Endothelial cell (in vitro differentiated cells): ENCODE measurements at regions not wholly inside any gene's neighbourhood (a gene's known extent, or its start where the extent isn't known, plus 50 kb on each side); places are given as distances from the start of the nearest gene placed in this dataset.
"Not testable (repeated sequence)": the region's sequence is repeated elsewhere in the genome, so short reads cannot be mapped to it uniquely, and the experiment has no call there.

Experiments
- DNase-seq: peaks from one replicate; pipeline ENCODE4 v3.0.0; 2021; ENCODE audit warnings: low spot score
- H3K27ac Mint-ChIP-seq: one replicate; pipeline ENCODE4 v1.8.0; 2021; ENCODE audit warnings: mixed read lengths, inconsistent platforms; ENCODE audit not compliant: unreplicated experiment
- H3K27me3 Mint-ChIP-seq: one replicate; pipeline ENCODE4 v1.8.0; 2021; ENCODE audit warnings: mild to moderate bottlenecking, moderate library complexity, mixed read lengths, inconsistent platforms; ENCODE audit not compliant: unreplicated experiment
- H3K36me3 Mint-ChIP-seq: one replicate; pipeline ENCODE4 v1.8.0; 2021; ENCODE audit warnings: mild to moderate bottlenecking, low read depth, mixed read lengths, inconsistent platforms; ENCODE audit not compliant: unreplicated experiment
- H3K4me1 Mint-ChIP-seq: one replicate; pipeline ENCODE4 v1.8.0; 2021; ENCODE audit warnings: mild to moderate bottlenecking, mixed read lengths, inconsistent platforms; ENCODE audit not compliant: unreplicated experiment
- H3K4me3 Mint-ChIP-seq: one replicate; pipeline ENCODE4 v1.8.0; 2021; ENCODE audit warnings: mild to moderate bottlenecking, mixed read lengths, inconsistent platforms; ENCODE audit not compliant: unreplicated experiment
- H3K9me3 Mint-ChIP-seq: one replicate; pipeline ENCODE4 v1.8.0; 2021; ENCODE audit warnings: mixed read lengths, inconsistent platforms; ENCODE audit not compliant: unreplicated experiment
- TF ChIP-seq, protein P1 (sequence below): fragments of 200-600 bp; sonication (generic); IDR thresholded peaks from one replicate; pipeline ENCODE4 v1.5.0; 2021; ENCODE audit warnings: antibody characterized with exemption; ENCODE audit not compliant: unreplicated experiment

- no peaks in the 10 kb centered on the region for H3K4me1 Mint-ChIP-seq
- H3K4me3 Mint-ChIP-seq: no peak overlapping the region
- H3K27ac Mint-ChIP-seq: no peak overlapping the region
- no peaks in the 10 kb centered on the region for H3K27me3 Mint-ChIP-seq
- H3K36me3 Mint-ChIP-seq: no peaks in the 10 kb centered on the region
- TF ChIP-seq, protein P1, sequence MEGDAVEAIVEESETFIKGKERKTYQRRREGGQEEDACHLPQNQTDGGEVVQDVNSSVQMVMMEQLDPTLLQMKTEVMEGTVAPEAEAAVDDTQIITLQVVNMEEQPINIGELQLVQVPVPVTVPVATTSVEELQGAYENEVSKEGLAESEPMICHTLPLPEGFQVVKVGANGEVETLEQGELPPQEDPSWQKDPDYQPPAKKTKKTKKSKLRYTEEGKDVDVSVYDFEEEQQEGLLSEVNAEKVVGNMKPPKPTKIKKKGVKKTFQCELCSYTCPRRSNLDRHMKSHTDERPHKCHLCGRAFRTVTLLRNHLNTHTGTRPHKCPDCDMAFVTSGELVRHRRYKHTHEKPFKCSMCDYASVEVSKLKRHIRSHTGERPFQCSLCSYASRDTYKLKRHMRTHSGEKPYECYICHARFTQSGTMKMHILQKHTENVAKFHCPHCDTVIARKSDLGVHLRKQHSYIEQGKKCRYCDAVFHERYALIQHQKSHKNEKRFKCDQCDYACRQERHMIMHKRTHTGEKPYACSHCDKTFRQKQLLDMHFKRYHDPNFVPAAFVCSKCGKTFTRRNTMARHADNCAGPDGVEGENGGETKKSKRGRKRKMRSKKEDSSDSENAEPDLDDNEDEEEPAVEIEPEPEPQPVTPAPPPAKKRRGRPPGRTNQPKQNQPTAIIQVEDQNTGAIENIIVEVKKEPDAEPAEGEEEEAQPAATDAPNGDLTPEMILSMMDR: no peak
- no peaks in the 10 kb centered on the region for H3K9me3 Mint-ChIP-seq
- no peak for DNase-seq
These were observed 1130.3 kb upstream of the CITED2 start for GRCh38 chr6:140504776-140505175.

DNA sequence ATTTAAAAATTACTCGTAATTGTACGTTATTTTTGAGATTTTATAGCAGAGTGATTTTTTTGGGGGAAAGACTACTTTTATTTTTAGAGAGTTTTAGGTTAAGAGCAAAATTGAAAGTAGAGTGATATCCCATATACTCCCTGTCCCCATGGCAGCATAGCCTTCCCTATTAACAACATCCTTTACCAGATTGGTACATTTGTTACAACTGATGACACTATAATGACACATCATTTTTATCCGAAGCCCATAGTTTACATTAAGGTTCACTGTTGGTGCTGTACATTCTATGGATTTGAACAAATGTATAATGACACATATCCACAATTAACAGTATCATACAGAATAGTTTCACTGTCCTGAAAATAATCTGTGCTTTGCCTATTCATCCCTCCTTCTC is 1126.4 kb upstream of the CITED2 start:
- Mint-ChIP-seq H3K4me3 (no peak overlapping the region), H3K27ac (no peak overlapping the region), H3K4me1 (no peaks in the 10 kb centered on the region), H3K27me3 (no peaks in the 10 kb centered on the region), H3K36me3 (no peaks in the 10 kb centered on the region), H3K9me3 (no peaks in the 10 kb centered on the region)
- TF ChIP-seq, protein P1: no peak
- no peak for DNase-seq

- Mint-ChIP-seq H3K27ac (no peak overlapping the region), H3K27me3 (no peaks in the 10 kb centered on the region), H3K9me3 (no peaks in the 10 kb centered on the region), H3K4me1 (no peaks in the 10 kb centered on the region), H3K4me3 (no peak overlapping the region), H3K36me3 (no peaks in the 10 kb centered on the region)
- TF ChIP-seq, protein P1: no peak
- no peak for DNase-seq
These were observed 1125.2 kb upstream of the CITED2 start for GRCh38 chr6:140499607-140500006.

DNA sequence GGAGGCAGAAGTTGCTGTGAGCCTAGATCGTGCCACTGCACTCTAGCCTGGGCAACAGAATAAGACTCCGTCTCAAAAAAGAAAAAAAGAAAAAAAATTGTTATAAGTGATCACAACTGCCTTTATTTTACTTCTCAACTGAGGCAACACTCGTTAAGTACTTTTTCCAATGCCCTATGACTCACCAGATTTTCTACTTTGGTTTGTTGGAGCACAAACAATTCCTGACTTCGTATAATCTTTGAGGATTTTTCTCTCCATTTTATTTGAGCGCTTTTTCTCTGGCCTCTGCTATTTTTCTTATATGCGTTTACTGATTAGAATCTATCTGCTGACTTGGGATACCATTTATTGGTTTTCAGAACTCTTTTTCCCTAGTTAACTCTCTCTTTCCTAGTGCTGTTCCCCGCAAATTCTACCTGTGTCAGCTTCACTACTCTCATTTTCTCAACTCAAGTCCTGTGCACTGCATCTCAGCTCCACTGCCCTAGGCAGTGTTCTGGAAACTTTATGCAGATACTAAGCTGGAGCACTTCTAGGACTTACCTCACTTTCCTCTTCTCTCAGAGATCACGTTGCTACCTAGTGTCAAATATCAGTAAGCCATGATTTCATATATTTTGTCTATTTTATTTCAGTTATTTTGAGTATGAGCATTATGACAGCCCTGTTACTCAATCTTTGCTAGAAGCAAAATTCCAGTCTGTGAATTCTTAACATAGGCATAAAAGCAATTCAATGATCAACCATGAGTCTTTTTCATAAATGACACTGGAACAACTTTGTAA is 1120.1 kb upstream of the CITED2 start:
- TF ChIP-seq, protein P1: no peak
- Mint-ChIP-seq H3K4me3 (no peak overlapping the region), H3K27ac (no peak overlapping the region), H3K4me1 (no peaks in the 10 kb centered on the region), H3K9me3 (no peaks in the 10 kb centered on the region), H3K36me3 (no peaks in the 10 kb centered on the region), H3K27me3 (no peaks in the 10 kb centered on the region)
- DNase-seq: no peak

DNA sequence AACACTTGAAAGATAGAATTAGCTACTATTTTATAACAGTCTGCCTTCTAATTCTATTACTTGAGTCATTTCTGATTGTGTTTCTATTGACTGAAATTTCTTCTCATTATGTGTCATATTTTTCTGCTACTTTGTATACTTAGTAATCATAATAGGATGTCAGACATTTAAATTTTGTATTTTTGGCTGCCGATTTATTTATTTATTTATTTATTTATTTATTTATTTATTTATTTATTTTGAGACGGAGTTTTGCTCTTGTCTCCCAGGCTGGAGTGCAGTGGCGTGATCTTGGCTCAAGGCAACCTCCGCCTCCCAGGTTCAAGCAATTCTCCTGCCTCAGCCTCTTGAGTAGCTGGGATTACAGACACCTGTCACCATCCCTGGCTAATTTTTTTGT is 1119.0 kb upstream of the CITED2 start:
- not testable (repeated sequence) for H3K36me3 Mint-ChIP-seq, H3K27me3 Mint-ChIP-seq, H3K4me1 Mint-ChIP-seq, H3K4me3 Mint-ChIP-seq, DNase-seq, H3K9me3 Mint-ChIP-seq, H3K27ac Mint-ChIP-seq
